Breast epithelium (tissue), 3 donors: ENCODE measurements at regions not wholly inside any gene's neighbourhood (a gene's known extent, or its start where the extent isn't known, plus 50 kb on each side); places are given as distances from the start of the nearest gene placed in this dataset.

Experiments used
- POLR2AphosphoS5 ChIP-seq, 3 donors: sonication (generic); formaldehyde crosslinking; IDR thresholded peaks; one replicate each; pipeline ENCODE4 v1.6.1; 2017; ENCODE audit warnings: antibody characterized with exemption in 3 of 3
- TF ChIP-seq, protein P1 (sequence below), 3 donors: fragments of 450-650 bp; IDR thresholded peaks; one replicate each; pipeline ENCODE4 v1.5.1; 2016 to 2017; ENCODE audit warnings: antibody characterized with exemption in 3 of 3, mild to moderate bottlenecking in 3 of 3, moderate library complexity in 3 of 3

DNA sequence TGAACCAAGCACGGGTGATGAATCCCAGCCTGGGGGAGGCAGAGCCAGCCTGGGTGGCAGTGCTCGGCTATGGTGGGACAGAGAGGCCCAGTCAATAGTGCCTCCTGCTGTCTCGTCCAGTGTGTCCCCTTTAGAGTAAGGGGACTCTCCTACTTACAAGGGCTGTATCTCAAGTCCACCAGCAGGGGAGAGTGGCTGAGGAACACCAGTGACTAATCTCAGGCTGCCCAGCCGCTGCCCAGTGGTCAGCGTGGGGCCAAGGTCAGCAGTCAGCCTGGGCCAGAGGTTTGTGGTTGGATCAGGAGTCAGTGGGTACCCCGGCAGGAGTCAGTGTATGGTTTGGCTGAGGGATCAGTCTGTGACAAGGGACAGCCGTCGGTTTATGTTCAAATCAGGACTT, 109.2 kb upstream of the RUNX3 start:
- TF ChIP-seq, protein P1, sequence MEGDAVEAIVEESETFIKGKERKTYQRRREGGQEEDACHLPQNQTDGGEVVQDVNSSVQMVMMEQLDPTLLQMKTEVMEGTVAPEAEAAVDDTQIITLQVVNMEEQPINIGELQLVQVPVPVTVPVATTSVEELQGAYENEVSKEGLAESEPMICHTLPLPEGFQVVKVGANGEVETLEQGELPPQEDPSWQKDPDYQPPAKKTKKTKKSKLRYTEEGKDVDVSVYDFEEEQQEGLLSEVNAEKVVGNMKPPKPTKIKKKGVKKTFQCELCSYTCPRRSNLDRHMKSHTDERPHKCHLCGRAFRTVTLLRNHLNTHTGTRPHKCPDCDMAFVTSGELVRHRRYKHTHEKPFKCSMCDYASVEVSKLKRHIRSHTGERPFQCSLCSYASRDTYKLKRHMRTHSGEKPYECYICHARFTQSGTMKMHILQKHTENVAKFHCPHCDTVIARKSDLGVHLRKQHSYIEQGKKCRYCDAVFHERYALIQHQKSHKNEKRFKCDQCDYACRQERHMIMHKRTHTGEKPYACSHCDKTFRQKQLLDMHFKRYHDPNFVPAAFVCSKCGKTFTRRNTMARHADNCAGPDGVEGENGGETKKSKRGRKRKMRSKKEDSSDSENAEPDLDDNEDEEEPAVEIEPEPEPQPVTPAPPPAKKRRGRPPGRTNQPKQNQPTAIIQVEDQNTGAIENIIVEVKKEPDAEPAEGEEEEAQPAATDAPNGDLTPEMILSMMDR (IDR thresholded peaks at IDR 0.05) = no peak
- TF ChIP-seq POLR2AphosphoS5 (IDR thresholded peaks at IDR 0.05) = no peak
